ENCODE measurements at regions not wholly inside any gene's neighbourhood (a gene's known extent, or its start where the extent isn't known, plus 50 kb on each side); places are given as distances from the start of the nearest gene placed in this dataset.

GRCh38 chr3:3600665-3601340, 198.4 kb upstream of the LRRN1 start:
- TF ChIP-seq POLR2A (IDR thresholded peaks at IDR 0.05; ENCODE audit: low read length) (no peak), GATA1 (IDR thresholded peaks at IDR 0.05; ENCODE audit: low read depth, low read length) (no peak)
